ENCODE measurements at regions not wholly inside any gene's neighbourhood (a gene's known extent, or its start where the extent isn't known, plus 50 kb on each side); places are given as distances from the start of the nearest gene placed in this dataset.

DNA sequence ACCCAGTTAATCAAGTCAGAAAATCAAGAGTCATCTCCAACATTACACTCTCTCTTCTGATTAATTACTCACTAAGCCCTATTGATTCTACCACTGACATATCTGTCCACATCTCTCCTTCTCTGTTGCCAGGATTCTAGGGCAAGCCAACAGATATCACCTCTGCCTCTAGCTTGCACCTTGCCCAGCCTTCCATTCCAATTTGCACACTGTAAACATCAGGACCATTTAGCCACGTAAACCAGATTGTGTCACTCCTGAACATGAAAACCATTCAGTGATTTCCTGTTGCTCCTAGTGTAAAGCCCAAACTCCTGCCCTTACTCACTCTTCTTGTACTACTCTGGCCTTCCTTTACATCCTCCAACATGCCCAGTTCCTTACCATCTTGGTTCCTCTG lies 68.0 kb upstream of the PLS3 start:
- TF ChIP-seq POLR2AphosphoS5 (IDR thresholded peaks at IDR 0.05) = no peak
- TF ChIP-seq, protein P1, sequence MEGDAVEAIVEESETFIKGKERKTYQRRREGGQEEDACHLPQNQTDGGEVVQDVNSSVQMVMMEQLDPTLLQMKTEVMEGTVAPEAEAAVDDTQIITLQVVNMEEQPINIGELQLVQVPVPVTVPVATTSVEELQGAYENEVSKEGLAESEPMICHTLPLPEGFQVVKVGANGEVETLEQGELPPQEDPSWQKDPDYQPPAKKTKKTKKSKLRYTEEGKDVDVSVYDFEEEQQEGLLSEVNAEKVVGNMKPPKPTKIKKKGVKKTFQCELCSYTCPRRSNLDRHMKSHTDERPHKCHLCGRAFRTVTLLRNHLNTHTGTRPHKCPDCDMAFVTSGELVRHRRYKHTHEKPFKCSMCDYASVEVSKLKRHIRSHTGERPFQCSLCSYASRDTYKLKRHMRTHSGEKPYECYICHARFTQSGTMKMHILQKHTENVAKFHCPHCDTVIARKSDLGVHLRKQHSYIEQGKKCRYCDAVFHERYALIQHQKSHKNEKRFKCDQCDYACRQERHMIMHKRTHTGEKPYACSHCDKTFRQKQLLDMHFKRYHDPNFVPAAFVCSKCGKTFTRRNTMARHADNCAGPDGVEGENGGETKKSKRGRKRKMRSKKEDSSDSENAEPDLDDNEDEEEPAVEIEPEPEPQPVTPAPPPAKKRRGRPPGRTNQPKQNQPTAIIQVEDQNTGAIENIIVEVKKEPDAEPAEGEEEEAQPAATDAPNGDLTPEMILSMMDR (IDR thresholded peaks at IDR 0.05 in 8 of 11, conservative IDR thresholded peaks at IDR 0.05 in 3 of 11) = no peak
- no peak for TF ChIP-seq POLR2A (IDR thresholded peaks at IDR 0.05)

Measured in spleen (tissue), 7 donors.